Lower leg skin (tissue), 3 donors: ENCODE measurements at regions not wholly inside any gene's neighbourhood (a gene's known extent, or its start where the extent isn't known, plus 50 kb on each side); places are given as distances from the start of the nearest gene placed in this dataset.

Experiments used
- CTCF ChIP-seq, 3 donors: fragments of 450-650 bp; IDR thresholded peaks; one replicate each; pipeline ENCODE4 v1.5.1; 2016; ENCODE audit warnings: antibody characterized with exemption in 3 of 3, mild to moderate bottlenecking in 3 of 3, moderate library complexity in 2 of 3
- POLR2A ChIP-seq, 2 donors: fragments of 450-650 bp; IDR thresholded peaks; one replicate each; pipeline ENCODE4 v1.6.1; 2016 to 2017; ENCODE audit warnings: antibody characterized with exemption in 2 of 2, mild to moderate bottlenecking in 1 of 2, moderate library complexity in 1 of 2

- TF ChIP-seq CTCF (IDR thresholded peaks at IDR 0.05), result no peak
- no peak for TF ChIP-seq POLR2A (IDR thresholded peaks at IDR 0.05)
Measured at GRCh38 chr3:109910772-109911171, 573.4 kb upstream of the DPPA4 start.
